ENCODE measurements at regions not wholly inside any gene's neighbourhood (a gene's known extent, or its start where the extent isn't known, plus 50 kb on each side); places are given as distances from the start of the nearest gene placed in this dataset.
A peak's percentile ranks its signal among the peaks of the same experiment; 100 is the strongest.
"Not testable (repeated sequence)": the region's sequence is repeated elsewhere in the genome, so short reads cannot be mapped to it uniquely, and the experiment has no call there.

GRCh38 chr2:100703213-100703612 lies 116.7 kb upstream of the NPAS2 start:
- no peak for DNase-seq

GRCh38 chr2:100703739-100704138 lies 116.2 kb upstream of the NPAS2 start:
- DNase-seq = no peak

GRCh38 chr2:100704156-100704555 lies 115.8 kb upstream of the NPAS2 start:
- no peak for DNase-seq

GRCh38 chr2:100704711-100705110 lies 115.2 kb upstream of the NPAS2 start:
- no peak for DNase-seq

- DNase-seq = no peak
Observed at GRCh38 chr2:100707016-100707947, 112.7 kb upstream of the NPAS2 start.

GRCh38 chr2:100708333-100708732 lies 111.6 kb upstream of the NPAS2 start:
- no peak for DNase-seq

GRCh38 chr2:100713106-100713505 lies 106.8 kb upstream of the NPAS2 start:
- DNase-seq = no peak

- not testable (repeated sequence) for DNase-seq
Observed at GRCh38 chr2:100714396-100715010, 105.4 kb upstream of the NPAS2 start.

- DNase-seq = not testable (repeated sequence)
Observed at GRCh38 chr2:100715861-100716260, 104.1 kb upstream of the NPAS2 start.

- no peak for DNase-seq
Observed at GRCh38 chr2:100716581-100716980, 103.4 kb upstream of the NPAS2 start.

- no peak for DNase-seq
Observed at GRCh38 chr2:100718065-100718629, 101.8 kb upstream of the NPAS2 start.

- no peak for DNase-seq
Observed at GRCh38 chr2:100720445-100720844, 99.5 kb upstream of the NPAS2 start.

GRCh38 chr2:100721693-100722092 lies 98.2 kb upstream of the NPAS2 start:
- no peak for DNase-seq

- DNase-seq = no peak
Observed at GRCh38 chr2:100722125-100722524, 97.8 kb upstream of the NPAS2 start.

GRCh38 chr2:100726866-100727265 lies 93.1 kb upstream of the NPAS2 start:
- no peak for DNase-seq

GRCh38 chr2:100730290-100730868 lies 89.6 kb upstream of the NPAS2 start:
- DNase-seq = peak; percentile 28

- DNase-seq = no peak
Observed at GRCh38 chr2:100731535-100731981, 88.4 kb upstream of the NPAS2 start.

GRCh38 chr2:100733391-100734187 lies 86.3 kb upstream of the NPAS2 start:
- no peak for DNase-seq

GRCh38 chr2:100736121-100736915 lies 83.6 kb upstream of the NPAS2 start:
- DNase-seq = no peak

- DNase-seq = no peak
Observed at GRCh38 chr2:100739735-100740432, 80.1 kb upstream of the NPAS2 start.
